Mesendoderm (in vitro differentiated cells): ENCODE measurements at regions not wholly inside any gene's neighbourhood (a gene's known extent, or its start where the extent isn't known, plus 50 kb on each side); places are given as distances from the start of the nearest gene placed in this dataset.

ENCODE experiments used
- DNase-seq: peaks from one replicate; pipeline ENCODE4 v3.0.0; 2013
- H2AK5ac ChIP-seq: 2 replicates; pipeline ENCODE4 v1.6.1; 2013; ENCODE audit warnings: low read length, inconsistent platforms
- H2BK120ac ChIP-seq: 2 replicates; pipeline ENCODE4 v1.6.1; 2013; ENCODE audit warnings: low read depth, mild to moderate bottlenecking, low read length, moderate library complexity, mixed read lengths
- H2BK15ac ChIP-seq: replicated peaks from 2 replicates; pipeline ENCODE4 v1.6.1; 2013; ENCODE audit warnings: low read depth, mild to moderate bottlenecking, moderate library complexity
- H2BK5ac ChIP-seq: 2 replicates; pipeline ENCODE4 v1.6.1; 2013; ENCODE audit warnings: low read length, inconsistent platforms
- H3K18ac ChIP-seq: 2 replicates; pipeline ENCODE4 v1.6.1; 2013; ENCODE audit warnings: mild to moderate bottlenecking, low read length, mixed read lengths
- H3K23ac ChIP-seq: one replicate; pipeline ENCODE4 v1.6.1; 2013; ENCODE audit warnings: low read length
- H3K27ac ChIP-seq: 2 replicates; pipeline ENCODE4 v1.5.1; 2013; ENCODE audit warnings: low read depth, mild to moderate bottlenecking, inconsistent platforms, low read length, moderate library complexity
- H3K27me3 ChIP-seq: 2 replicates; pipeline ENCODE4 v1.6.1; 2013; ENCODE audit warnings: low read length, control low read depth, mild to moderate bottlenecking, inconsistent platforms; ENCODE audit not compliant: insufficient read depth, poor library complexity
- H3K36me3 ChIP-seq: 2 replicates; pipeline ENCODE4 v1.6.1; 2013; ENCODE audit warnings: low read length, inconsistent platforms; ENCODE audit not compliant: control insufficient read depth, insufficient read depth
- H3K4ac ChIP-seq: one replicate; pipeline ENCODE4 v1.6.1; 2013; ENCODE audit warnings: low read depth, mild to moderate bottlenecking, low read length, moderate library complexity
- H3K4me1 ChIP-seq: 2 replicates; pipeline ENCODE4 v1.6.1; 2013; ENCODE audit warnings: low read depth, low read length, inconsistent platforms; ENCODE audit not compliant: control insufficient read depth
- H3K4me2 ChIP-seq: 2 replicates; pipeline ENCODE4 v1.6.1; 2013; ENCODE audit warnings: low read length
- H3K4me3 ChIP-seq: 2 replicates; pipeline ENCODE4 v1.5.1; 2013; ENCODE audit warnings: mild to moderate bottlenecking, low read length
- H3K56ac ChIP-seq: one replicate; pipeline ENCODE4 v1.6.1; 2013; ENCODE audit warnings: low read length
- H3K79me1 ChIP-seq: 2 replicates; pipeline ENCODE4 v1.6.1; 2013; ENCODE audit warnings: low read length, inconsistent platforms
- H3K79me2 ChIP-seq: 2 replicates; pipeline ENCODE4 v1.6.1; 2013; ENCODE audit warnings: mild to moderate bottlenecking, low read length; ENCODE audit not compliant: control insufficient read depth, insufficient read depth
- H3K9ac ChIP-seq: 2 replicates; pipeline ENCODE4 v1.6.1; 2013; ENCODE audit warnings: low read length, inconsistent platforms
- H4K5ac ChIP-seq: one replicate; pipeline ENCODE4 v1.6.1; 2013; ENCODE audit warnings: low read length
- H4K8ac ChIP-seq: one replicate; pipeline ENCODE4 v1.6.1; 2013; ENCODE audit warnings: low read depth, mild to moderate bottlenecking, control low read depth, low read length, moderate library complexity
- WGBS: extraction: QIAGEN DNeasy Blood & Tissue Kit; methylation state at CpG from one replicate; pipeline ENCODE4 v1.1.7; 2013; ENCODE audit warnings: low lambda C conversion rate, missing lambda C conversion rate; ENCODE audit not compliant: insufficient coverage; ENCODE audit errors: extremely low coverage; 5-methylcytosine and 5-hydroxymethylcytosine counted together

GRCh38 chr6:146990821-146991798, 213.1 kb upstream of the STXBP5 start:
- no peaks in the 10 kb centered on the region for H3K4me1 ChIP-seq
- H3K27me3 ChIP-seq: no peaks in the 10 kb centered on the region
- no peaks in the 10 kb centered on the region for H3K36me3 ChIP-seq
- H3K9ac ChIP-seq: no peak overlapping the region
- no peak overlapping the region for H3K4me3 ChIP-seq
- no peak overlapping the region for H3K4me2 ChIP-seq
- whole genome bisulfite sequencing: no CpG with 5 or more reads among the region's 11 CpGs
- H3K79me1 ChIP-seq: no peaks in the 10 kb centered on the region
- H3K18ac ChIP-seq: no peak overlapping the region
- no peak overlapping the region for H2BK5ac ChIP-seq
- H3K23ac ChIP-seq: no peak overlapping the region
- no peak overlapping the region for H4K8ac ChIP-seq
- no peak overlapping the region for H2BK15ac ChIP-seq
- H3K79me2 ChIP-seq: no peaks in the 10 kb centered on the region
- no peak overlapping the region for H4K5ac ChIP-seq
- H3K27ac ChIP-seq: no peak overlapping the region
- H2AK5ac ChIP-seq: no peak overlapping the region
- no peak overlapping the region for H3K56ac ChIP-seq
- H2BK120ac ChIP-seq: no peak overlapping the region
- H3K4ac ChIP-seq: no peak overlapping the region
- DNase-seq: no peak

- Histone ChIP-seq H3K4ac (no peak overlapping the region), H3K27ac (no peak overlapping the region), H3K18ac (no peak overlapping the region), H3K79me2 (no peaks in the 10 kb centered on the region), H3K56ac (no peak overlapping the region), H3K4me2 (no peak overlapping the region), H3K4me3 (no peak overlapping the region), H3K9ac (no peak overlapping the region), H4K8ac (no peak overlapping the region), H2BK15ac (no peak overlapping the region), H2BK120ac (no peak overlapping the region), H3K4me1 (no peaks in the 10 kb centered on the region), H3K27me3 (no peaks in the 10 kb centered on the region), H2AK5ac (no peak overlapping the region), H3K23ac (no peak overlapping the region), H3K36me3 (no peaks in the 10 kb centered on the region), H3K79me1 (no peaks in the 10 kb centered on the region), H4K5ac (no peak overlapping the region), H2BK5ac (no peak overlapping the region)
- no peak for DNase-seq
- no CpG with 5 or more reads among the region's 1 CpG for WGBS
These were observed 207.2 kb upstream of the STXBP5 start for GRCh38 chr6:146997062-146997461.

- H4K8ac ChIP-seq: no peak overlapping the region
- H3K36me3 ChIP-seq: no peaks in the 10 kb centered on the region
- H3K4me3 ChIP-seq: no peak overlapping the region
- H3K56ac ChIP-seq: no peak overlapping the region
- H3K9ac ChIP-seq: no peak overlapping the region
- H3K27ac ChIP-seq: no peak overlapping the region
- H2BK120ac ChIP-seq: no peak overlapping the region
- no peaks in the 10 kb centered on the region for H3K27me3 ChIP-seq
- H3K4ac ChIP-seq: no peak overlapping the region
- no peaks in the 10 kb centered on the region for H3K4me1 ChIP-seq
- no peak overlapping the region for H2BK15ac ChIP-seq
- no peak overlapping the region for H3K18ac ChIP-seq
- H4K5ac ChIP-seq: no peak overlapping the region
- H3K79me2 ChIP-seq: no peaks in the 10 kb centered on the region
- DNase-seq: no peak
- no CpG with 5 or more reads among the region's 5 CpGs for WGBS
- no peak overlapping the region for H2BK5ac ChIP-seq
- no peak overlapping the region for H3K4me2 ChIP-seq
- H3K23ac ChIP-seq: no peak overlapping the region
- no peaks in the 10 kb centered on the region for H3K79me1 ChIP-seq
- H2AK5ac ChIP-seq: no peak overlapping the region
These were observed 204.5 kb upstream of the STXBP5 start for GRCh38 chr6:146999766-147000165.

GRCh38 chr6:147000545-147001488, 203.4 kb upstream of the STXBP5 start:
- WGBS: no CpG with 5 or more reads among the region's 9 CpGs
- no peak overlapping the region for H3K18ac ChIP-seq
- no peak overlapping the region for H3K9ac ChIP-seq

GRCh38 chr6:147001621-147002020, 202.6 kb upstream of the STXBP5 start:
- Histone ChIP-seq H2AK5ac (no peak overlapping the region), H2BK15ac (no peak overlapping the region), H2BK120ac (no peak overlapping the region), H3K4me1 (no peaks in the 10 kb centered on the region), H2BK5ac (no peak overlapping the region), H3K56ac (no peak overlapping the region), H4K8ac (no peak overlapping the region), H3K4me3 (no peak overlapping the region), H3K79me1 (no peaks in the 10 kb centered on the region), H3K27me3 (no peaks in the 10 kb centered on the region), H3K9ac (no peak overlapping the region), H3K18ac (no peak overlapping the region), H3K4me2 (no peak overlapping the region), H3K79me2 (no peaks in the 10 kb centered on the region), H4K5ac (no peak overlapping the region), H3K23ac (no peak overlapping the region), H3K27ac (no peak overlapping the region), H3K36me3 (no peaks in the 10 kb centered on the region), H3K4ac (no peak overlapping the region)
- no CpG with 5 or more reads among the region's 1 CpG for WGBS
- DNase-seq: no peak

More at GRCh38 chr6:147000545-147001488, 203.4 kb upstream of the STXBP5 start:
- Histone ChIP-seq H2BK120ac (no peak overlapping the region), H3K4me2 (no peak overlapping the region), H3K27ac (no peak overlapping the region), H3K79me1 (no peaks in the 10 kb centered on the region), H2AK5ac (no peak overlapping the region), H3K23ac (no peak overlapping the region), H4K5ac (no peak overlapping the region), H3K27me3 (no peaks in the 10 kb centered on the region), H2BK15ac (no peak overlapping the region), H4K8ac (no peak overlapping the region), H3K56ac (no peak overlapping the region), H2BK5ac (no peak overlapping the region), H3K4me3 (no peak overlapping the region), H3K79me2 (no peaks in the 10 kb centered on the region), H3K4me1 (no peaks in the 10 kb centered on the region), H3K4ac (no peak overlapping the region), H3K36me3 (no peaks in the 10 kb centered on the region)
- no peak for DNase-seq
